ENCODE measurements at regions not wholly inside any gene's neighbourhood (a gene's known extent, or its start where the extent isn't known, plus 50 kb on each side); places are given as distances from the start of the nearest gene placed in this dataset.

DNA sequence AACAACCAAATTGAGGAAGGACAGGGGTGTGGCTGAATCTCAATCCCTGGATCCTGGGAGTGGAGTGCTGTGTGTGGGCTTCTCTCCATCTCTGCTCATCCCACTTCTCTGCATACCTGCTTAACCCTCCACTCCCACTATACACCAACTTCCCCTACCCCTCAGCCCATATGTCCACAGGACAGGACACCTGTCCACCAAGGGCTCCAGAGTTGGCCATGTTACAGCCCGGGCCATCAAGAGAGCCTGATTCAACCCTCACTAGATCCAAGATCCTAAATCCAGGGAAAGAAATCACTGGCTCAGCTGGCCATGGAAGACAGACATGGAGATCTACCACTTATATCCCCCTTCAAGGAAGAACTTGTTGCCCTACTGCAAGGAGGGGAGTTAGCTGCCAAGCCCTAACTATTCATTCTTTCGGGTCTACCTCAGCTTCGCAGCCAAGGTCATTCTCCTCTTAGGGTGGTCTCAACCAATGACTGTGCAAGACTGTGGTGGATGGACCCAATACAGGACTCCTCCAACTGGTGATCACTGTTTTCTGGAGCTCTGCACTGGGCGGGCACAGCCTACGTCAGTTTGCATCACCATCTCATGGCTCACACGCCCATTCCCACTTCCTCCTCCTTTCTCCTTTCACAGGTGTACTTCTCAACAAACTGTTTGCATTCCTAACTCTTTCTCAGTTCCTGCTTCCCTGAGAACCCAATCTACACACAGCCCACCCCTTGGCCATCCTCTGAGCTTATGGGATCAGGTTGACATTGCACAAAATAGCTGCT is 53.7 kb upstream of the ZBTB43 start:
- no peak for DNase-seq
- Histone ChIP-seq H3K27me3 (ENCODE audit: insufficient read depth, low read depth) (peaks cover 65% of the 10 kb centered on the region), H4K20me1 (ENCODE audit: insufficient read depth) (no peaks in the 10 kb centered on the region), H3F3A (ENCODE audit: insufficient read depth, low read depth) (no peaks in the 10 kb centered on the region), H3K9me2 (ENCODE audit: insufficient read depth) (no peaks in the 10 kb centered on the region), H3K27ac (no peak overlapping the region), H3K4me2 (no peak overlapping the region), H3K9me3 (ENCODE audit: insufficient read depth, low read depth) (no peaks in the 10 kb centered on the region), H3K4me3 (no peak overlapping the region), H3K79me2 (ENCODE audit: low read depth) (no peaks in the 10 kb centered on the region), H3K36me3 (ENCODE audit: low read depth) (no peaks in the 10 kb centered on the region), H2AFZ (no peak overlapping the region), H3K4me1 (replicated peaks; ENCODE audit: insufficient read depth) (no peaks in the 10 kb centered on the region)
- TF ChIP-seq EZH2 (IDR thresholded peaks at IDR 0.05; ENCODE audit: low read depth), result no peak
- TF ChIP-seq, protein P1, sequence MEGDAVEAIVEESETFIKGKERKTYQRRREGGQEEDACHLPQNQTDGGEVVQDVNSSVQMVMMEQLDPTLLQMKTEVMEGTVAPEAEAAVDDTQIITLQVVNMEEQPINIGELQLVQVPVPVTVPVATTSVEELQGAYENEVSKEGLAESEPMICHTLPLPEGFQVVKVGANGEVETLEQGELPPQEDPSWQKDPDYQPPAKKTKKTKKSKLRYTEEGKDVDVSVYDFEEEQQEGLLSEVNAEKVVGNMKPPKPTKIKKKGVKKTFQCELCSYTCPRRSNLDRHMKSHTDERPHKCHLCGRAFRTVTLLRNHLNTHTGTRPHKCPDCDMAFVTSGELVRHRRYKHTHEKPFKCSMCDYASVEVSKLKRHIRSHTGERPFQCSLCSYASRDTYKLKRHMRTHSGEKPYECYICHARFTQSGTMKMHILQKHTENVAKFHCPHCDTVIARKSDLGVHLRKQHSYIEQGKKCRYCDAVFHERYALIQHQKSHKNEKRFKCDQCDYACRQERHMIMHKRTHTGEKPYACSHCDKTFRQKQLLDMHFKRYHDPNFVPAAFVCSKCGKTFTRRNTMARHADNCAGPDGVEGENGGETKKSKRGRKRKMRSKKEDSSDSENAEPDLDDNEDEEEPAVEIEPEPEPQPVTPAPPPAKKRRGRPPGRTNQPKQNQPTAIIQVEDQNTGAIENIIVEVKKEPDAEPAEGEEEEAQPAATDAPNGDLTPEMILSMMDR (conservative IDR thresholded peaks at IDR 0.05), result no peak
- ChIA-PET POLR2A (ENCODE audit: unreplicated experiment) (no interaction called here), CTCF (no interaction called here)
- intact Hi-C loops (cut with micrococcal nuclease; ENCODE audit: unreplicated experiment), result no loop called here
- BruUV-seq (replicated peaks), result no TSS peak

- intact Hi-C loops (cut with micrococcal nuclease; ENCODE audit: unreplicated experiment), result no loop called here
- H3K79me2 ChIP-seq (ENCODE audit: low read depth), result no peaks in the 10 kb centered on the region
- H4K20me1 ChIP-seq (ENCODE audit: insufficient read depth), result no peaks in the 10 kb centered on the region
- no peak for TF ChIP-seq EZH2 (IDR thresholded peaks at IDR 0.05; ENCODE audit: low read depth)
- TF ChIP-seq, protein P1 (conservative IDR thresholded peaks at IDR 0.05), result no peak
- no peaks in the 10 kb centered on the region for H3F3A ChIP-seq (ENCODE audit: insufficient read depth, low read depth)
- no TSS peak for BruUV-seq (replicated peaks)
- no peak overlapping the region for H3K4me3 ChIP-seq
- no peaks in the 10 kb centered on the region for H3K9me3 ChIP-seq (ENCODE audit: insufficient read depth, low read depth)
- no peak overlapping the region for H2AFZ ChIP-seq
- H3K36me3 ChIP-seq (ENCODE audit: low read depth), result no peaks in the 10 kb centered on the region
- DNase-seq, result peak in 1 of 2 experiments; percentile 45
- CTCF ChIA-PET, result interaction anchor here (0.7 kb wide), 1 partner anchor 46 kb away, joined by 3 read pairs; no protein-coding TSS in a partner anchor
- no peaks in the 10 kb centered on the region for H3K9me2 ChIP-seq (ENCODE audit: insufficient read depth)
- H3K27ac ChIP-seq, result no peak overlapping the region
- POLR2A ChIA-PET (ENCODE audit: unreplicated experiment), result interaction anchor here (0.5 kb wide), 1 partner anchor 360 kb away, joined by 4 read pairs; no protein-coding TSS in a partner anchor
- H3K27me3 ChIP-seq (ENCODE audit: insufficient read depth, low read depth), result peaks cover 70% of the 10 kb centered on the region
- H3K4me1 ChIP-seq (replicated peaks; ENCODE audit: insufficient read depth), result no peaks in the 10 kb centered on the region
- H3K4me2 ChIP-seq, result no peak overlapping the region
These were observed 52.5 kb upstream of the ZBTB43 start for GRCh38 chr9:126752376-126752775.

GRCh38 chr9:126752881-126753670 is 51.8 kb upstream of the ZBTB43 start:
- no TSS peak for BruUV-seq (replicated peaks)

More at GRCh38 chr9:126752881-126753670, 51.8 kb upstream of the ZBTB43 start:
- CTCF ChIA-PET, result interaction anchor here (0.6 to 0.7 kb wide), 2 partner anchors 19 to 136 kb away, joined by 4 to 10 read pairs; no protein-coding TSS in a partner anchor
- Histone ChIP-seq H3F3A (ENCODE audit: insufficient read depth, low read depth) (no peaks in the 10 kb centered on the region), H2AFZ (no peak overlapping the region), H3K4me3 (no peak overlapping the region), H3K4me1 (replicated peaks; ENCODE audit: insufficient read depth) (no peaks in the 10 kb centered on the region), H3K27ac (no peak overlapping the region), H3K9me2 (ENCODE audit: insufficient read depth) (no peaks in the 10 kb centered on the region), H3K4me2 (no peak overlapping the region), H3K27me3 (ENCODE audit: insufficient read depth, low read depth) (peaks cover 70% of the 10 kb centered on the region), H3K79me2 (ENCODE audit: low read depth) (no peaks in the 10 kb centered on the region), H3K9me3 (ENCODE audit: insufficient read depth, low read depth) (no peaks in the 10 kb centered on the region), H4K20me1 (ENCODE audit: insufficient read depth) (no peaks in the 10 kb centered on the region), H3K36me3 (ENCODE audit: low read depth) (no peaks in the 10 kb centered on the region)
- intact Hi-C loops (cut with micrococcal nuclease; ENCODE audit: unreplicated experiment), result no loop called here
- POLR2A ChIA-PET (ENCODE audit: unreplicated experiment), result interaction anchor here (0.5 kb wide), 1 partner anchor 361 kb away, joined by 4 read pairs; no protein-coding TSS in a partner anchor
- DNase-seq, result no peak
- TF ChIP-seq, protein P1 (conservative IDR thresholded peaks at IDR 0.05), result no peak
- no peak for TF ChIP-seq EZH2 (IDR thresholded peaks at IDR 0.05; ENCODE audit: low read depth)
